Heart left ventricle (tissue), 13 donors: ENCODE measurements at regions not wholly inside any gene's neighbourhood (a gene's known extent, or its start where the extent isn't known, plus 50 kb on each side); places are given as distances from the start of the nearest gene placed in this dataset.

ENCODE experiments used
- CTCF ChIP-seq, 12 donors: fragments of 200-600 bp; sonication (generic) in 4 of 12; IDR thresholded peaks; one replicate each; pipeline versions ENCODE4 v1.5.0 to v1.8.0; 2018 to 2022; ENCODE audit warnings: antibody characterized with exemption in 12 of 12, mild to moderate bottlenecking in 5 of 12
- POLR2A ChIP-seq, 2 donors: fragments of 450-650 bp; IDR thresholded peaks; one replicate each; pipeline ENCODE4 v1.6.1; 2017; ENCODE audit warnings: antibody characterized with exemption in 2 of 2, mild to moderate bottlenecking in 2 of 2, moderate library complexity in 2 of 2
- donor health status: ischemic (EF 13 %, LVEDD 7.1; RV severe dilation, severe dysfunction).
- donor health status: DM: no; HTN: yes; CAD: no.
- donor health status: DM: no; HTN: no; CAD: no.
- donor health status: ischemic (EF 25% LVEDD 6.9; RV normal size, moderate dysfunction).
- donor health status: ischemic (EF 25% LVEDD 5.7; RV mildly dilated, moderate dysfunction).
- donor health status: ischemic (EF 35%, LVEDD 5.7; RV mildly dilated, moderate dysfunction).
- donor health status: nonischemic (EF 11% LVEDD 7.7; RV severe dilation, severe dysfunction).
- donor health status: DM: yes; HTN: yes; CAD: no.
- donor health status: PGD.
- donor health status: ischemic (EF 29% LVEDD 5.4; RV normal size, mild dysfunction).
- donor health status: nonischemic (EF 23%, LVEDD 6.1; RV moderate dilation, normal function).

GRCh38 chr5:164146223-164146622 lies 640.8 kb downstream of the MAT2B start:
- TF ChIP-seq CTCF (IDR thresholded peaks at IDR 0.05) (no peak), POLR2A (IDR thresholded peaks at IDR 0.05) (no peak)
